ENCODE measurements at regions not wholly inside any gene's neighbourhood (a gene's known extent, or its start where the extent isn't known, plus 50 kb on each side); places are given as distances from the start of the nearest gene placed in this dataset.
"Not testable (repeated sequence)": the region's sequence is repeated elsewhere in the genome, so short reads cannot be mapped to it uniquely, and the experiment has no call there.

DNA sequence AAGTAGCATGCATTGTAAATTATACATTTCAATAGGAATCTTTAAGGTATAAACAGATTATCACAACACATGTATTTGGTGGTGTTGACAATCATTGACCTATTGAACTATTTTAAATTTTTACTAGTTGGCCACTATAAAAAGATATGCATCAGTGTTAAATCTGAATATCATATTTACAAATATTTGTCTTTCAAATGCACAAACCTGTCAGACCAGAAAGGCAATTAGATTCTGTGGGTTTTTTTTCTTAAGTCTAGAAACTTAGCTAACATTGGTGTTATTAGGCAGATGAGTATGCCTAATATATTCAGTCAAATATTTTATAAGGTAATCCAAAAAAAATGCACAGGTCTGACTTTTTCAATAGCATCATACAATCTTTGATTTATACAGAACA, 241.4 kb upstream of the DGKB start:
- Histone ChIP-seq H3K4me3 (ENCODE audit: low read depth in 1 of 2, low read length in 2 of 2) (no peak overlapping the region), H3K36me3 (ENCODE audit: control insufficient read depth in 2 of 2, insufficient read depth in 2 of 2, low read length in 1 of 2) (no peaks in the 10 kb centered on the region), H3K27ac (ENCODE audit: low read depth in 2 of 2, low read length in 1 of 2) (no peak overlapping the region), H3K4me1 (ENCODE audit: control insufficient read depth in 2 of 2, insufficient read depth in 2 of 2, low read length in 1 of 2) (no peaks in the 10 kb centered on the region), H3K27me3 (ENCODE audit: control insufficient read depth in 1 of 2, insufficient read depth in 2 of 2, low read length in 2 of 2) (no peaks in the 10 kb centered on the region), H3K9me3 (ENCODE audit: control insufficient read depth in 2 of 2, insufficient read depth in 1 of 2, low read depth in 1 of 2, low read length in 1 of 2) (peaks cover 0 to 2% of the 10 kb centered on the region in 2 donors)

DNA sequence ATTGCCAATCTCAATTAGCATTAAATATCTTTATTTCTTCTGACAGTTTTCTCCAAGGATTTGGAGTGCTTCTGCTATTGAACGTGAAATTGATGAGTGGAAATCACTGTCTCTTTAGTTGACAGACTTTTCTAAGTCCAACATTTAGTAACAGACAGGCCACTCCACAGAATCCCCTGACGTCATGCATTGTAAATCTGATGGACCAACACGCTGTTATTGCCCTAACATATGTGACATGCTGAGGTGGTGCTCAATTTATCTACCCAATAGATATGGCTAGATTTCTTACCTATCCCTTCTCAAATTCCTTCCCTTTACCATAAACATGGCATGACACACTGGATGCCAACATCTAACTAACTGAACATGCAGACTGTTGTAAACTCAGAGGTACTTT, 240.6 kb upstream of the DGKB start:
- H3K27me3 ChIP-seq (ENCODE audit: control insufficient read depth in 1 of 2, insufficient read depth in 2 of 2, low read length in 2 of 2), result no peaks in the 10 kb centered on the region
- H3K36me3 ChIP-seq (ENCODE audit: control insufficient read depth in 2 of 2, insufficient read depth in 2 of 2, low read length in 1 of 2), result no peaks in the 10 kb centered on the region
- H3K27ac ChIP-seq (ENCODE audit: low read depth in 2 of 2, low read length in 1 of 2), result no peak overlapping the region
- 76 to 86% methylated on average over 3 of the region's 3 CpGs for WGBS, 2 donors
- H3K4me3 ChIP-seq (ENCODE audit: low read depth in 1 of 2, low read length in 2 of 2), result no peak overlapping the region
- peaks cover 0 to 2% of the 10 kb centered on the region in 2 donors for H3K9me3 ChIP-seq (ENCODE audit: control insufficient read depth in 2 of 2, insufficient read depth in 1 of 2, low read depth in 1 of 2, low read length in 1 of 2)
- H3K4me1 ChIP-seq (ENCODE audit: control insufficient read depth in 2 of 2, insufficient read depth in 2 of 2, low read length in 1 of 2), result no peaks in the 10 kb centered on the region

DNA sequence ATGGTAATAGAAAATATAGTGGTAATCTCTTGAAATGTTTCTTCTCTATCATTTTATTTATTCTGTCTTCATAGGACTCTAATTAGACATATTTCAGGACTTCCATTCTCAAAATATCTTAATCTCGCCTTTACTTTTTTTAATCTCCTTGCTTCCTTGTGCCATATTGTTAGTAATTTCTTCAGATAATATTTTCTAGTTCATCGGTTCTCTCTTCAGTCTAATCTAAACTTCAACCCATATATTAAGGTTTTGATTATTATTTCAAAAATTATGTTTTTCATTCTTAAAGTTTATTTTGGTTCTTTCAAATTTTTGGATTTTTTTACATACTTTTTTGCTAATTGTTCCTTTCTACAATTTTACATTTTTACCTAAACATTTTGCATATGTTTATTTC, 237.9 kb upstream of the DGKB start:
- Histone ChIP-seq H3K9me3 (ENCODE audit: control insufficient read depth in 2 of 2, insufficient read depth in 1 of 2, low read depth in 1 of 2, low read length in 1 of 2) (peaks cover 0 to 5% of the 10 kb centered on the region in 2 donors), H3K36me3 (ENCODE audit: control insufficient read depth in 2 of 2, insufficient read depth in 2 of 2, low read length in 1 of 2) (no peaks in the 10 kb centered on the region), H3K4me1 (ENCODE audit: control insufficient read depth in 2 of 2, insufficient read depth in 2 of 2, low read length in 1 of 2) (no peaks in the 10 kb centered on the region), H3K27me3 (ENCODE audit: control insufficient read depth in 1 of 2, insufficient read depth in 2 of 2, low read length in 2 of 2) (no peaks in the 10 kb centered on the region), H3K27ac (ENCODE audit: low read depth in 2 of 2, low read length in 1 of 2) (no peak overlapping the region), H3K4me3 (ENCODE audit: low read depth in 1 of 2, low read length in 2 of 2) (no peak overlapping the region)
- 93 to 96% methylated on average over 2 of the region's 2 CpGs for WGBS, 2 donors

DNA sequence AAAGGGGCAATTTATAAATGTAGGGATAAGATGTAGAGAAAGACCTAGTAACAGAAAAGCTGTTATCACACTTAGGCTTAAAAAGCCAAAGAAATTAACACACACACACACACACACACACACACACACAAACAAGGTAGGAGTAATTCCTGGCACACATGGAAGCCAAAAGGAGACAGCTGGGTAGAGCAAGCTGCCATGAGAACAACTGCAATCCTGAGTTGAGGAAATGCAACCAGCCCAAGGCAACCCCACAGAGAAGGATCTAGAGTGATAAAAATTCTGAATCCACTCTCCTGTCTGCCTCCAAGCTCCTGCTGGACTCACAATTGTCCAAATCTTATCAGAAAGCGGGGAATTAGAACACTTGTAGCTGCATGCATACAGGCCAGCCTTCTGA, 229.1 kb upstream of the DGKB start:
- peaks cover 0 to 2% of the 10 kb centered on the region in 2 donors for H3K9me3 ChIP-seq (ENCODE audit: control insufficient read depth in 2 of 2, insufficient read depth in 1 of 2, low read depth in 1 of 2, low read length in 1 of 2)
- H3K4me3 ChIP-seq (ENCODE audit: low read depth in 1 of 2, low read length in 2 of 2), result no peak overlapping the region
- H3K27me3 ChIP-seq (ENCODE audit: control insufficient read depth in 1 of 2, insufficient read depth in 2 of 2, low read length in 2 of 2), result no peaks in the 10 kb centered on the region
- no peaks in the 10 kb centered on the region for H3K4me1 ChIP-seq (ENCODE audit: control insufficient read depth in 2 of 2, insufficient read depth in 2 of 2, low read length in 1 of 2)
- H3K27ac ChIP-seq (ENCODE audit: low read depth in 2 of 2, low read length in 1 of 2), result no peak overlapping the region
- H3K36me3 ChIP-seq (ENCODE audit: control insufficient read depth in 2 of 2, insufficient read depth in 2 of 2, low read length in 1 of 2), result no peaks in the 10 kb centered on the region
- WGBS, 2 donors, result 80 to 81% methylated on average over 1 of the region's 1 CpG

DNA sequence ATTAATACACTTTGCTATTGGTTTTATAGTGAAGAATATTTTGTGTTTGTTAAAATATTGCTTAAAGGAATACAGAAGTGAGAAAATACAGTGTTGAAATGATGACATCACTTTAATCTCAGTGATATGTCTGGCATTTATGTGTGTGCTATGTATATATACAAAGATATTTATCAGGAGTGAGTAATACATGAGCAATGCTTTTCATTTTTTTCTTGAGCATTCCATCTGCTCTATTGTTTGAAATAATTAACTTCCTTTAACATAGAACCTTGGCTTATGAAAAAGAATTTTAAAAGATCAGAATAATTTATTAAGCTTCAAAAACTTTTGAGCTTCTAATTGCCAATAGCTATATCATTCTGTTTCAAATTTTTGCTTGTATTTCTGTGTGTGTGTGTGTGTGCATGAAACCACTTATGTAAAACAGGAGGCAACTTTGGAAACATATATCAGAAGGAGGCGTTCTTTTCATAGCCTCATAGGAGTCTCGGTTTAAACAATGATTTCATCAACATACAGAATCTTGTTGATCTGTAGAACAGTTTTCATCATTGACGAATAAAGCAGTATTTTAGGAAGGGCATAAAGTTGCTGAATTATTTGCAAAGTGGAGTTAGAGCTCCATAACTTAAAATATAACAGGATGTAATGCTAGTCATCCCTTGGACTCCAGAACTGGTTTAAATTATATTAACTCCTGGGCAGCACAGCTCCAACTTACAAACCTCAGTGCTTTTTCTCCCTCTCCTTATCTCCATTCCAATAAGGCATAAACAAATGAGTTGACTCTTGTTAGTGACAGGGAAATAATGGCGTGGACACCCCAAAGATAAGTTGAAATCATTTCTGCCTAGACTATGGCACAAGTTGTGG, 228.4 kb upstream of the DGKB start:
- WGBS, 2 donors, result 63 to 66% methylated on average over 4 of the region's 4 CpGs
- no peaks in the 10 kb centered on the region for H3K4me1 ChIP-seq (ENCODE audit: control insufficient read depth in 2 of 2, insufficient read depth in 2 of 2, low read length in 1 of 2)
- H3K36me3 ChIP-seq (ENCODE audit: control insufficient read depth in 2 of 2, insufficient read depth in 2 of 2, low read length in 1 of 2), result no peaks in the 10 kb centered on the region
- no peaks in the 10 kb centered on the region for H3K9me3 ChIP-seq (ENCODE audit: control insufficient read depth in 2 of 2, insufficient read depth in 1 of 2, low read depth in 1 of 2, low read length in 1 of 2)
- no peaks in the 10 kb centered on the region for H3K27me3 ChIP-seq (ENCODE audit: control insufficient read depth in 1 of 2, insufficient read depth in 2 of 2, low read length in 2 of 2)
- H3K27ac ChIP-seq (ENCODE audit: low read depth in 2 of 2, low read length in 1 of 2), result no peak overlapping the region
- no peak overlapping the region for H3K4me3 ChIP-seq (ENCODE audit: low read depth in 1 of 2, low read length in 2 of 2)

DNA sequence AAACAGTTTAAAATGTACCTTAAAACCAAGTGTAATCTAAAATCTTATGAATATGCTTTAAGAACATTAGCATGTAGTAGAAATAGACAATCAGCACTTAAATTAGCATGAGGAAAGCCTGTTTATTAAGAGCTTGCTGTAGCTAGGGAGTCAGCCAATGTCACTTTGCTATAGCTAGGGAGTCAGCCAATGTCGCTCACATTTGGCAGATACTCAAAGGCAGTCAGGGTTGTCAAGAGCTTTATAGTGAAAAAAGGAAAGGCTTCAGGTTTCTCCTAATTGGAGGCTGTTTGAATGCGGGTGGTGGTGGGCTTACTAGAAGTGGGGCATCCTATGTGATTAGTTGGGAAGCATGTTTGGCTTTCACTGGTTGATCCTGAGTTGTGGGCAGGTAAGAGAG, 226.2 kb upstream of the DGKB start:
- Histone ChIP-seq H3K36me3 (ENCODE audit: control insufficient read depth in 2 of 2, insufficient read depth in 2 of 2, low read length in 1 of 2) (no peaks in the 10 kb centered on the region), H3K4me3 (ENCODE audit: low read depth in 1 of 2, low read length in 2 of 2) (no peak overlapping the region), H3K27me3 (ENCODE audit: control insufficient read depth in 1 of 2, insufficient read depth in 2 of 2, low read length in 2 of 2) (no peaks in the 10 kb centered on the region), H3K4me1 (ENCODE audit: control insufficient read depth in 2 of 2, insufficient read depth in 2 of 2, low read length in 1 of 2) (no peaks in the 10 kb centered on the region), H3K9me3 (ENCODE audit: control insufficient read depth in 2 of 2, insufficient read depth in 1 of 2, low read depth in 1 of 2, low read length in 1 of 2) (no peaks in the 10 kb centered on the region), H3K27ac (ENCODE audit: low read depth in 2 of 2, low read length in 1 of 2) (no peak overlapping the region)
- WGBS, 2 donors, result 55 to 73% methylated on average over 2 of the region's 2 CpGs

DNA sequence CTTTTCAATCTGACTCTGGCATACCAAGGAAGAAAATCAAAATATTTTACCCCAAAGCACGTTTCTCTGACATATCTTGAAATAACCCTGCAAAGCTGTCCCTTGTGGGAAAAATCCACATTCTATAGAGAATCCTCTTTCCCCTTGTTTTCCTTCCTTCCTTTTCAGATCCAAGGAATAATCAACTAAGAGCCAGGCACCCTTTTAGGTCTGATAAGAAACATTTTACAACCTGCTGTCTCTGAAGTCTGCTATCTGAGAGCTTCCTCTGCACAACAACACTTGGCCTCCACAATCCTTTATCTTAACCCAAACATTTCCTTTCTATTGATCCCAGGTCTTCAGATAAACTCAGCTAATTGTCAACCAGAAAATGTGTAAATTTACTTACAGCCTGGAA, 224.1 kb upstream of the DGKB start:
- not testable (repeated sequence) for H3K4me3 ChIP-seq (ENCODE audit: low read depth in 1 of 2, low read length in 2 of 2); H3K27me3 ChIP-seq (ENCODE audit: control insufficient read depth in 1 of 2, insufficient read depth in 2 of 2, low read length in 2 of 2); H3K9me3 ChIP-seq (ENCODE audit: control insufficient read depth in 2 of 2, insufficient read depth in 1 of 2, low read depth in 1 of 2, low read length in 1 of 2); H3K27ac ChIP-seq (ENCODE audit: low read depth in 2 of 2, low read length in 1 of 2); H3K4me1 ChIP-seq (ENCODE audit: control insufficient read depth in 2 of 2, insufficient read depth in 2 of 2, low read length in 1 of 2); H3K36me3 ChIP-seq (ENCODE audit: control insufficient read depth in 2 of 2, insufficient read depth in 2 of 2, low read length in 1 of 2)
- WGBS, 2 donors, result 37 to 38% methylated on average over 1 of the region's 1 CpG

DNA sequence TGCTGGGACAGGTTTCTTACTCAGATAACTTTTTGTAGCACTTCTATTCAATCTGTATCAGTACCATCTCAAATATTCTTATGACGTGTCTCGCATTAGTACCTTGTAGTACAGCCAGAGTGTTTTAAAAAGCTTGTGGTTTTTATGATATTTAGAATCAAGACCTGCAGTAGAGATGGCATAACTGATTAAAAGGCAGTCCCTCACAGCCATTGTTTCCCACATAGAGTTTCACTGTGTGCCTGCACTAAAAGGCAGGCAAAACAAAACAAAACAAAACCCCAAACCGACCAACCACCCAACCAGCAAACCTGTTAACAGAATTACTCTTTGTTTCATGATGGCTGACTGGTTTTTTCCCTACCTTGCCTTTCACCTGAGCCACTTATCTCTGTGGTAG, 221.3 kb upstream of the DGKB start:
- H3K4me3 ChIP-seq (ENCODE audit: low read depth in 1 of 2, low read length in 2 of 2), result no peak overlapping the region
- H3K36me3 ChIP-seq (ENCODE audit: control insufficient read depth in 2 of 2, insufficient read depth in 2 of 2, low read length in 1 of 2), result no peaks in the 10 kb centered on the region
- WGBS, 2 donors, result 58 to 59% methylated on average over 3 of the region's 3 CpGs
- no peaks in the 10 kb centered on the region for H3K9me3 ChIP-seq (ENCODE audit: control insufficient read depth in 2 of 2, insufficient read depth in 1 of 2, low read depth in 1 of 2, low read length in 1 of 2)
- H3K4me1 ChIP-seq (ENCODE audit: control insufficient read depth in 2 of 2, insufficient read depth in 2 of 2, low read length in 1 of 2), result no peaks in the 10 kb centered on the region
- H3K27me3 ChIP-seq (ENCODE audit: control insufficient read depth in 1 of 2, insufficient read depth in 2 of 2, low read length in 2 of 2), result no peaks in the 10 kb centered on the region
- H3K27ac ChIP-seq (ENCODE audit: low read depth in 2 of 2, low read length in 1 of 2), result no peak overlapping the region

DNA sequence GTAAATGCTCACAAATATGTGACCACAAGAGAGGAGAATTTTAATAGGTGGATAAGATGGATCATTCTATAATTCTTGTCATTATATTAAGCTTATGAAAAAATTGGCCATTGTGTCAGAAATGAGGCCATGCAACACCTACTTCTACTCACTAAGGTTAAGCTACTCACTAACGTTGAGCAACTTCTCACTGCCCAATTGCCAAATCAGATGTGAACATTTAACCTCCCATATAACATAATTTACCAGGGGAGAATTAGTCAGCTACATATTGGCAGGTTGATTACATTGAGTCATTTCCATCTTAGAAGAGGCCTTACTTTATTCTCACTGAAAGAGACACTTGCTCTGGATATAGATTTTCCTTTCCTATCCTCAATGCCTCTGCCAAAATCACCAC, 211.2 kb upstream of the DGKB start:
- H3K4me3 ChIP-seq (ENCODE audit: low read depth in 1 of 2, low read length in 2 of 2), result no peak overlapping the region
- 77 to 79% methylated on average over 1 of the region's 1 CpG for WGBS, 2 donors
- H3K27ac ChIP-seq (ENCODE audit: low read depth in 2 of 2, low read length in 1 of 2), result no peak overlapping the region
- no peaks in the 10 kb centered on the region for H3K27me3 ChIP-seq (ENCODE audit: control insufficient read depth in 1 of 2, insufficient read depth in 2 of 2, low read length in 2 of 2)
- H3K4me1 ChIP-seq (ENCODE audit: control insufficient read depth in 2 of 2, insufficient read depth in 2 of 2, low read length in 1 of 2), result no peaks in the 10 kb centered on the region
- H3K36me3 ChIP-seq (ENCODE audit: control insufficient read depth in 2 of 2, insufficient read depth in 2 of 2, low read length in 1 of 2), result no peaks in the 10 kb centered on the region
- H3K9me3 ChIP-seq (ENCODE audit: control insufficient read depth in 2 of 2, insufficient read depth in 1 of 2, low read depth in 1 of 2, low read length in 1 of 2), result no peaks in the 10 kb centered on the region

DNA sequence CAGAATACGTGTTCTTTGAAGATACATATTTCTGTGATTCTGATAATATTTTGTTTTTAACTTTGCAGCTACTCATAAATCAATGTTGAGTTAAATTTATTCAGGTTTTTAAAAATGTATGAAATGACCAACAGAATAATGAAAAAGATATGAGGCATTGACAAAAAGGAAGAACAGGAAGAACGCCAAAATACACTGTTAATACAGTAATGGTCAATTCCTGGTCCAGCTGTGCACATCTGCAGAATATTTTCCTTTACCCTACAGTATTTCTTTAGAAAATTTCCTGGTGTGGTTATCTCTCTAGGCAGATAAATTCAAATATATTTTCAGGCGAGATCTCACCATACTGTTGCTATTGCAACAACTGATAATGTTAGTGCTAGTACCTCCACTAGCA, 203.2 kb upstream of the DGKB start:
- Histone ChIP-seq H3K4me1 (ENCODE audit: control insufficient read depth in 2 of 2, insufficient read depth in 2 of 2, low read length in 1 of 2) (no peaks in the 10 kb centered on the region), H3K36me3 (ENCODE audit: control insufficient read depth in 2 of 2, insufficient read depth in 2 of 2, low read length in 1 of 2) (no peaks in the 10 kb centered on the region), H3K9me3 (ENCODE audit: control insufficient read depth in 2 of 2, insufficient read depth in 1 of 2, low read depth in 1 of 2, low read length in 1 of 2) (no peaks in the 10 kb centered on the region), H3K27ac (ENCODE audit: low read depth in 2 of 2, low read length in 1 of 2) (no peak overlapping the region), H3K27me3 (ENCODE audit: control insufficient read depth in 1 of 2, insufficient read depth in 2 of 2, low read length in 2 of 2) (no peaks in the 10 kb centered on the region), H3K4me3 (ENCODE audit: low read depth in 1 of 2, low read length in 2 of 2) (no peak overlapping the region)
- WGBS, 2 donors, result 69 to 76% methylated on average over 3 of the region's 3 CpGs
